ENCODE measurements at regions not wholly inside any gene's neighbourhood (a gene's known extent, or its start where the extent isn't known, plus 50 kb on each side); places are given as distances from the start of the nearest gene placed in this dataset.

- Histone ChIP-seq H3K4me1 (ENCODE audit: insufficient read depth, low read length) (no peaks in the 10 kb centered on the region), H3K9ac (ENCODE audit: extremely low read depth, insufficient read length, low read length) (no peak overlapping the region), H3K9me3 (ENCODE audit: control insufficient read depth, low read depth, low read length) (peaks cover 16% of the 10 kb centered on the region), H3K4ac (ENCODE audit: low read depth, low read length) (no peak overlapping the region), H2AFZ (ENCODE audit: low read length) (no peak overlapping the region), H3K27me3 (ENCODE audit: insufficient read depth, low read length) (no peaks in the 10 kb centered on the region), H2AK5ac (ENCODE audit: insufficient read length, low read length) (no peak overlapping the region), H3K79me1 (ENCODE audit: insufficient read depth, low read depth, low read length, poor library complexity, severe bottlenecking) (no peaks in the 10 kb centered on the region), H3K79me2 (ENCODE audit: insufficient read depth, low read length) (no peaks in the 10 kb centered on the region), H2BK5ac (ENCODE audit: insufficient read length, low read length) (no peak overlapping the region), H3T11ph (ENCODE audit: low read length) (no peak overlapping the region), H3K56ac (ENCODE audit: insufficient read length, low read depth, low read length) (no peak overlapping the region), H3K18ac (ENCODE audit: insufficient read length, low read depth, low read length) (no peak overlapping the region), H2BK20ac (ENCODE audit: low read depth, low read length, poor library complexity, severe bottlenecking) (no peak overlapping the region), H4K8ac (replicated peaks; ENCODE audit: insufficient read length, low read depth, low read length) (no peak overlapping the region), H2BK15ac (ENCODE audit: low read depth, low read length) (no peak overlapping the region), H3K4me2 (ENCODE audit: insufficient read depth, insufficient read length, low read length) (no peak overlapping the region), H4K91ac (ENCODE audit: insufficient read length, low read depth, low read length) (no peak overlapping the region), H2BK12ac (ENCODE audit: insufficient read length, low read depth, low read length) (no peak overlapping the region), H4K20me1 (ENCODE audit: control insufficient read depth, insufficient read depth, insufficient read length) (no peaks in the 10 kb centered on the region), H2BK120ac (ENCODE audit: low read depth, low read length, poor library complexity, severe bottlenecking) (no peak overlapping the region), H4K5ac (ENCODE audit: insufficient read length, low read depth, low read length) (no peak overlapping the region), H3K23me2 (ENCODE audit: insufficient read length, low read depth, low read length, poor library complexity, severe bottlenecking) (no peaks in the 10 kb centered on the region), H3K27ac (ENCODE audit: insufficient read length, low read depth, low read length) (no peak overlapping the region), H3K23ac (ENCODE audit: insufficient read length, low read depth, low read length) (no peak overlapping the region), H3K14ac (ENCODE audit: insufficient read depth, low read length) (no peak overlapping the region)
- Mint-ChIP-seq H3K27me3 (ENCODE audit: low read depth) (no peaks in the 10 kb centered on the region), H3K4me3 (no peak overlapping the region), H3K27ac (no peak overlapping the region), H3K36me3 (ENCODE audit: insufficient read depth in 1 of 3, low read depth in 3 of 3) (peaks cover 8 to 32% (median 27%) of the 10 kb centered on the region in 3 experiments), H3K9me3 (peaks cover 33% of the 10 kb centered on the region in 2 experiments), H3K4me1 (peaks cover 2% of the 10 kb centered on the region in 2 experiments)
- no CpG with 5 or more reads among the region's 1 CpG for WGBS (ENCODE audit: extremely low coverage, insufficient read length, low lambda C conversion rate)
- TF ChIP-seq CTCF (conservative IDR thresholded peaks at IDR 0.05), result no peak
- no peak for DNase-seq
These were observed 619.8 kb downstream of the HINT1 start for GRCh38 chr5:130545291-130545690.
